ENCODE measurements at regions not wholly inside any gene's neighbourhood (a gene's known extent, or its start where the extent isn't known, plus 50 kb on each side); places are given as distances from the start of the nearest gene placed in this dataset.
"Not testable (repeated sequence)": the region's sequence is repeated elsewhere in the genome, so short reads cannot be mapped to it uniquely, and the experiment has no call there.

DNA sequence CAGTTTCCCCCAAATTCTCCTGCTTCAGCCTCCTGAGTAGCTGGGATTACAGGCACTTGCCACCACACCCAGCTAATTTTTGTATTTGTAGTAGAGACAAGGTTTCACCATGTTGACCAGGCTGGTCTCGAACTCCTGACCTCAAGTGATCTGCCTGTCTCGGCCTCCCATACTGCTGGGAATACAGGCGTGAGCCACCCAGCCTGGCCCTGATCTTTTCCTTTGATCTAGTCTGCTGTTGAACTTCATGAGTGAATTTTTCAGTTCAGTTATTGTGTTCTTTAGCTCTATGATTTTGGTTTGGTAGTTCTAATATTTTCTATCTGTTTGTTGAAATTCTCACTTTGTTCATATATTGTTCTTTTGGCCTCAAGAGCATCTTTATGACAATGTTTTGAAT, 83.4 kb upstream of the RAP2C start:
- in situ Hi-C loops (cut with HindIII; ENCODE audit: low sequenced_read_pairs) = not testable (repeated sequence)

DNA sequence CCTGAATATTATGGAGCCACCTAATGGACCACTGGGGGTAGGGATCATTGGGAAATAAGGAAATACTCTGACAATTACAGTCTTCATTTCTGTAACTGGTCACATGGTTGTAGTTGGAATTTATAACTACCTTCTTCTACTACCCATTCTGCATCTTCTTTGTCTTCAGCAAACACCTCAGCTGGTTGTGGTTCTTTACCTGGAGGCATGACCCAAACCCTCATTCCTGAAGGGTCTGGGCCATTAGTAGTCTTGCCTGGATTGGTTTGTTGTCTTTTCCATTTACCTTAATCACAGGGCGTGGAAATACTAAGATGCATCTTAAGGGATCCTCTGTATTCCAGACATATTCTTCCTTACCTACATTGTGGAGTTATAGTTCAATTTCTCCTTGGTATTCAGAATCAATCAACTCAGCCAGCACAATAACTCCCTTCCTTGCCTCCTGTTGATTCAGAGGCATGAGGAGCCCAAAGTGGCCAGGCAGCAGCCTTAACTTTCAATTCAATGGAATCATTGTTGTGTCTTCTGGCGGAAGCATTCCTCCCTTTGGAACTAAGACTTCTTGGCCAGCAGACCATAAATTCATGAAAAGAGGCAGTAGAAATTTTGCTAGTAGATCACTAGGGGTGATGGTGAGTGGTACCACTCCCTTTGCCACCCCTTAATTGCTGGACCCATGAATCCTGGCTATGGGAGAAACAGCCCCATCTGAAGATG, 75.7 kb upstream of the RAP2C start:
- no peak for DNase-seq (ENCODE audit: low spot score)

More for the DNA sequence above, 83.4 kb upstream of the RAP2C start:
- not testable (repeated sequence) for DNase-seq (ENCODE audit: low spot score)

DNA sequence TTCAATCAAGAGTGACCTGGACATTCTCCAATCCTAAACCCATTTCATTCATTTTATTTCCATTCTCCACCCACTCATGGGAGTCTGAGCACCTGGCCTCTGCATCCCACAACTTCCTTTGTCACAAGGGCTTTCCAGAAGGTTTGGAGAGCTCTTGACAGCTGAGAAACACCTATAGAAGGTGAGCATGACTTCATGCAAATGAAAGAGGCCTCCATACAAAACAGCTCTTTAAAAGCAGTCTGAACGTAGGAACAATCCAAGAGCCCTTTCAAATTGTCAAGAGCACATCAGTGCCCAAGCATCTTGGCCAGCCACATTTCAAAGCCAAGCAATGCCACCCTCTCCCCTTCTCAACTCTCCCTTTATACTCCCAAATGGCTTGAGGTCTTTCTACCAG, 74.9 kb upstream of the RAP2C start:
- in situ Hi-C loops (cut with HindIII; ENCODE audit: low sequenced_read_pairs) = no loop called here
- no peak for DNase-seq (ENCODE audit: low spot score)

More for the DNA sequence above, 75.7 kb upstream of the RAP2C start:
- in situ Hi-C loops (cut with HindIII; ENCODE audit: low sequenced_read_pairs) = no loop called here

DNA sequence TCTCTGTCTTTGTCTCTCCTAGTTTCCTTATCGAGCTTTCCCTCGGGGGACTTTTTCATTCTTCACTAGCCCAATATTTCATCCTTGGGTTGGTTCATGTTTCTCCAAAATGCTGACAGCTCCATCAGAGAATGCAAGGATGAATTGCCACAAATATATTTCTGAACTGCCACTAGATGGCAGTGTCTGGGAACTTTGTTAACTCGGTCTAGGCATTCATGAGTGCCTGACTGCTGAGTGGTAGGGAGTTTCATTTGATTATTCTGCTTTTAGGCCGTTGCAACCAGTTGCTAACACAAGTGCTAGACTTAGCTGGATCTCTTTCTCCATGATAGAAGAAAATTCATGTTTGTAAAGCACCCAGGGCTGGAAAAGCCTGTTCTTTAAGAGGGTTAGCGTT, 73.5 kb upstream of the RAP2C start:
- DNase-seq (ENCODE audit: low spot score) = peak; percentile 48
- in situ Hi-C loops (cut with HindIII; ENCODE audit: low sequenced_read_pairs) = no loop called here

DNA sequence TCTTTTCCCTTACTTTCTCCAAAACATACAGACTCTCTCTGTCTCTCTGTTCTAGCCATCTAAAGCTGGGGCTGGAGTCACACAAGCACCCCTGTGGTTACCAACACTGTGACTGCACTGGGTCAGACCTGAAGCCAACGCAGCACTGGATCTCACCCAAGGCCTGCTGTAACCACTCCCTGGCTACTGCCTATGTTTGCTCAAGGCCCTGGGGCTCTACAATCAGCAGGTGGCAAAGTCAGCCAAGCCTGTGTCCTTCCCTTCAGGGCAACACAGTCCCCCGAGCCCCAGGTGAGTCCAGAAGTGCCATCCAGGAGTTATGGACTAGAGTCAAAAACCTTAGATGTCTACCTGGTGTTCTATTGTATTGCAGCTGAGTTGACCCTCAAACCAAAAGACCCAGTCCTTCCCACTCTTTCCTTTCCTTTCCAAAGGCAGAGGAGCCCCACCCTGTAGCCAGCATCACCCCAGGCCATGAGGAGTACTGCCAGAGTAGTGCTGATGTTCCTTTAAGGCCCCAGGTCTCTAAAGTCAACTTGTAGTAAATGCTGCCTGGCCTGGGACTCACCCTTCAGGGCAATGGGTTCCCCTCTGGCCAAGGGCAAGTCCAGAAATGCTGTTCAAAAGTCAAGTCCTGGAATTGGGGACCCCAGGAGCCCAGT, 58.8 kb upstream of the RAP2C start:
- DNase-seq (ENCODE audit: low spot score) = no peak
- in situ Hi-C loops (cut with HindIII; ENCODE audit: low sequenced_read_pairs) = no loop called here

DNA sequence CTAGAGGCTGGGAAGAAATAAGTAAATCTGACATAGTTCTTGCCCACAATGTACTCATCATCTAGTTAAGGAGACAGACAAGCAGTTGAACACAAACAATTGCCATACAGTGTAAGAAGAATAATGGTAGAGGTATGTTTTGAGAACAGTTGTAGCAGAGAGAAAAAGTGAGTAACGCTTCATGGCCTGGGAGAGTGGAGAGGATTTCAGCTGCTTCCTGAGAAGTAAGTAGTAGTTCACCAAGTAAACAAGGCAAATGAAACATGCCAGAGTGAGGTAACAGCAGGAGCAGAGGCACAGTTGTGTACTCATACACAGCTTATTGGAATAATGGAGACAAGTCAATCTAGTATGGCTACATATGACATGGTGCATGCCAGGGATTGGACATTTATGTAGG, 53.6 kb upstream of the RAP2C start:
- in situ Hi-C loops (cut with HindIII; ENCODE audit: low sequenced_read_pairs) = no loop called here
- DNase-seq (ENCODE audit: low spot score) = no peak

DNA sequence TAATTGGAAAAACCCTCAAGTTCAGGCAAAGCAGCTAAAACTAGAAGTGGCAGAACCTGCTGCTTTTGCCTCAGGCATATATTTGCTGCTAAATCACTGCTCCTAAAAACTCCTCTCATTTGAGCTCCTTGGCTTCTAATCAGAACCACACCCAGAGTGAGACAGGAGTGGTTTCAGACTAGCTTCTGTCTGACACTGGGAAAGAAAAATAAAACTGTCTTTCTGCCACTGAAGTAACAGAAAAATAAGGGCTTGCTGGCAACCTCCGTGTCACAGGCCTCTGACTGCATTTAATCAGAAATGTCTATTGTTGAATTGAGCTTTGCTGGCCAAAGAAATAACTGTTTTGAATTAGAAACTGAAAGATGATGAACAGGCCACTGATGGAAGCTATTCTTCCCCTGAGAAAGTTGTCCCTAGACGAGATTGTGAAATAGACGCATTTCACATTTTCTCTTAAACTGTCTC, 52.1 kb upstream of the RAP2C start:
- in situ Hi-C loops (cut with HindIII; ENCODE audit: low sequenced_read_pairs) = no loop called here
- no peak for DNase-seq (ENCODE audit: low spot score)

DNA sequence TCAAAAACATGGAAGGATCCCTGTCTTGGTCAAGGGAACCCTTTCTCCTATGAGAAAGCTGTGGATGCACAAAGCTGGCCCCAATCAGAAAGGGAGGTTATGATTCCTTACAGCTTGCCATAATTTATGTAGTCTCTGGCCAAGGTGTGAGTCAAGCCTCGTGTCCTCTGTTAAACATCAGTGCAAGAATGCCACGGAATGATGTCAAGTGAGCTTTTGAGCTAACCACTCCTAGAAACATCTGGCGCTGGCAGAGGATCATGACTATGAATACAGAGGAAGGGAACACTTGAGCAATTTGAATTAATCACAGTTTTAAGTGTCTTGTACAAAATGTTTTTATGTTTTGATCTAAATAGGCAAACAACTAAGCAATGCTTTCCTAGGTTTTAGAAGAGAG, 51.5 kb upstream of the RAP2C start:
- in situ Hi-C loops (cut with HindIII; ENCODE audit: low sequenced_read_pairs) = no loop called here
- DNase-seq (ENCODE audit: low spot score) = no peak

DNA sequence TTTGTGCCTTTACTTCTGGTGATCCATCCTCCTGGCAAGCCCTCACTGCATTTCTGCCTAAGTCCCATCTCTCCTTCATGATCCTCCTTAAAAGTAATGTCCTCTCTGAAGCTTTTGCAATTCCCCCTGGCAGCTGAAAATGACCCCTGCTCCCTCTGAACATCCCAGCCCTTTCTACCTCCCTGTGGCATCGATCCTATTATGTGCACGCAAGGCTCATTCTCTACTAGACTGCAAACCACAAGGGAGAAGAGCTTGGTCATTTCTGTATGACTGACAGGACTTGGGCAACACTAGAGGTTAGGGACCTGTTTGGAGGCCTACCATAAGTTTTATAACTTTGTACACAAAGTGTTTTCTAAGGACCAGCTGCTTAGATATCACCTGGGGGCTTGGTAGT, 50.8 kb upstream of the RAP2C start:
- in situ Hi-C loops (cut with HindIII; ENCODE audit: low sequenced_read_pairs) = no loop called here
- no peak for DNase-seq (ENCODE audit: low spot score)
